NCI-H1417 treated with DMSO at 0.1 percent for 48 hours (cell line): ENCODE measurements at regions not wholly inside any gene's neighbourhood (a gene's known extent, or its start where the extent isn't known, plus 50 kb on each side); places are given as distances from the start of the nearest gene placed in this dataset.
"Not testable (repeated sequence)": the region's sequence is repeated elsewhere in the genome, so short reads cannot be mapped to it uniquely, and the experiment has no call there.

Experiments
- DNase-seq: peaks from one replicate; lab custom pipeline; 2025; lab: John Stamatoyannopoulos, UW

DNA sequence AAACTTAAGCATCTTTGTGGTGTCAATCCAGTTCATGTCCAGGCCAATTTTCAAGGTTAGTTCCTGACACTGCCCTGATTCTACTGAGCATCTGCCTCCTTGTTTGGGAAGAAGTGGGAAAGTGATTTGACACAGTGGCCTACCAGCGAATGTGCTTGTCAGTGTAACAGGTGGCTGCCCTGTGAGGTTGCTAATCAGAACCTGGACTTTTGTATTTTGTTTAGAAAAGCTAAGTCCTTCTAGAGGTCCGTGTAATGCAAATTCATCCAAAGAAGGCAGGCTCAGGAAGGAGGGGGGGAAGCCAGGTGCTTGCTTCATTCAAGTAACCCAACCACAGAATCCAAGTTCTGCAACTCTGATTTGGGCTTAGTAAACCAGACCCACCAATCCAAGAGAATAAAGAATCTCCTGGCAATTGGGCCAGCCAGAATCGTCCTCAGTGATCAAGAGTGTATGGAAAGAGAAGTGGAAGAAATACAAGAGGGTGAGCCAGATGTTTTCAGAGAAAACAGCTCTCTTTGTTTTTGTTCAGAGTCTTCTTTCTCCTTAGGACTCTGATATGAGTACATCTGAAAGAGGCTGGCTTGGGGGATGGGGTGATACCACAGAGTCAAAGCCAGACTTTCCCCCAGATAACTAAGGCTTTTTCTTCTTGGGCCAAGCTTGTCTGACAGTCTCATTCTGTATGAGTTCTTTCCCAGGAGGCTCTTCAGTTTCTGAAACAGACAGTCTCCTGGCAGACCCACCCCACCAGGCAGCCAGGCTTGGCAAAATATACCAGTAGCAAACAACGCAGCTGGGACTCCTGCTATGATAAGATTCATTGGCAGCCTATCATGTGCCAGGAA lies 508.9 kb upstream of the TBL1XR1 start:
- DNase-seq, result no peak

DNA sequence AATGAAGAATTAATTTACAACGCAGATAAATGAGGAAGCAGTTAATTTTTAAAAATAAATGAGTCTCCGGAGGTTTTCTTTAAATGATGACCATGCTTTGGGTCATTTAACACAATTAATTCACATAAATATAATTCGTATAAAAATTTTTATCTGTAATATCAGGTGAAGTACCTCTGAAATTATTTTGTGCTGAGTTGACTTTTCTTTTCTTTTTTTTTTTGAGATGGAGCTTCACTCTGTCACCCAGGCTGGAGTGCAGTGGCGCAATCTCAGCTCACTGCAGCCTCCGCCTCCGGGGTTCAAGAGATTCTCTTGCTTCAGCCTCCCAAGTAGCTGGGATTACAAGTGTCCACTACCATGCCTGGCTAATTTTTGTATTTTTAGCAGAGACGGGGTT lies 512.2 kb upstream of the TBL1XR1 start:
- not testable (repeated sequence) for DNase-seq

DNA sequence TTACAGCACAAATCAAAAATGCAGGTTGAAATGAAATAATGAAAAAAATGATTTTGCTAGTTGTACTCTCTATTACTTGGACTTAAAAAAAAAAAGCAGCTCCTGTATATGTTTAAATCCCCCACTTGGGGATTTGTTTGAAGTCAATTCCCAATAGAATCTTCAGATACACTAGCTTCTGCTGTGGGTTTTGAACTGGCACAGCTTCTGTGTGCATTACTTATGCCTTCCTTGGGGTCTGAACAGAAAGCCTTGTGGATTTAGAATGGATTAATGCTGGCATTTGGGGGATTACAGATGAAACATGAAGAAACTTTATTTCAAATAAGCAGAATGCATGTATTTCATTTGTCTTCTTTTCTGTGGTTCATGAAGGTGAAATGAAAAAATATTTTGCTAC lies 513.2 kb upstream of the TBL1XR1 start:
- DNase-seq, result no peak

DNA sequence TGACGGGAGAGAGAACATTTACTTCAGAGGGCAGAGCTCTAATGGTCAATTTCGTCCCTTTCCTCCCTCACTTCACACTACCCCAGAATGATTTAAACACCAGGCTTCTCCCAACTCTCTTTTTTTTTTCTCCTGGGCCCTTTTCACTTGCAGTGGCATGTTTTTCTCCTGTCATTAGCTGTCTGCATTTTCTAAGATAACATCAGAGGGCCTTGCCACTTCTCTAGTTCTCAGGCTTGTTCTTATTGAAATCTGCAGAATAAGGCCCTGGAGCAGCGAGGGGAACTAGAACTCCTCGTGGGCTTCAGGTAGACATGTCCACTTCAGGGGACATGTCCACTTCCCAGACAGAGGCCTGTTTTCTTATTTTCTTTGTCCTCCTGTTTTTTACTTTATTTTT lies 514.4 kb upstream of the TBL1XR1 start:
- no peak for DNase-seq

DNA sequence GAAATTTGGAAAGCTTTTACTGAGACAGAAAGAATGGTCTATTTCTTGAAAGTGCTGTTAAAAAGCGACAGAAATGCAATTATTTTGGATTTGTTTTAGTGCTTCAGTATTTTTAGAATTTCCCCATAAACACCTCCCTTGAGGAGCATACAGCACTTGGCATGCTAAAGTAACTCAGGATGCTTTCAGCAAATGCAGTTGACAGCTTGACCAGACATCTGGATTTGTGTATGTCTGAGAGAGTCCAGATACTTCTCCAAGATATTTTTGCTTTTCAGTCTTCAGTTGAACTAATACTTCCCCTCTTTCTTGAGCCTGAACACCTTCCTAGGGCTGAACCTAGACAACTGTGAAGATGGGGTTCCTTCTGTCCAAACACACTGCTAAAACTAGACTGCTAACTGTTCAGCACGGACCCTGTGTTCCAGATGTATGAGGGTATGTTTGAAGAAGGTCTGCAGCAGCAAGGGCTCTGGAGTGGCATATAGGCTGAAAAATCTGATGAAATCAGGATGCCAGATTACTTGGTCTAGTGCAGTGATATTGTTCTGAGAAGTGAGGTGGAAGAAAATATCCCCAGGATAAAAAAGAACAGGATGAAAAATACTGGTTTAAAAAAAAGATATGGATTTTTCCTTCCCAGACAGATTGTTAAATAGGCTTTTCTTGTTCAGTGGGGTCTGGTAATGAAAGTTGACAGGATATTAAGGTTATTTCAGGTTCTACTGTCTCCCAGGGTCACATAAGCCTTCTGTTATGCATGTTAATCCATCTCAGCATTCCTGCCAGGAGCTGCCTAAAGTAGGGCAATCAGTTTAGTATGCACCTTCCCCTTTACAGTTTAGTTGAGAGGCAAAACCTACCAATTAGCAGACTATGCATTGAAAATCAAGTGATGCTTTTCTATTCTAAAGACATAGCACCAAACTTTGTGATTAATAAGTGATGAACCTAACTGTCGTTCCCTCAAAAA lies 516.9 kb upstream of the TBL1XR1 start:
- DNase-seq, result no peak

DNA sequence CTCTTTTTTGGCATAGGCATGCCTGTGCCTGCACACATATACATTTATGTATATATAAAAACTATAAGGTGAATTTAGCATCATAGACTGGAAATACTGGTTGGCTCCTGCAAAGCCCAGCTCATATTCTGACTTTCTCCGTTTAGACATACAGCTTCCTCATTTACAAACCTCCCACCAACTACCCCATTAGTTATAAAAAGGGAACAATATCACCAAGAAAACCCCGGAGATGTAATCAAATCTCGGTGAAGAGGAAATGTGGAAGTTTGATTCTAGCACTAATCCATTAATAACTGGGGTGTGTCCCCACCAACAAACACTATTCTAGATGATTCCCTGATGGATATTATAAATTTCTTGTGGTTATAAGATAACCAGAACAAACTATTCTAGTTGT lies 517.7 kb upstream of the TBL1XR1 start:
- DNase-seq, result no peak

DNA sequence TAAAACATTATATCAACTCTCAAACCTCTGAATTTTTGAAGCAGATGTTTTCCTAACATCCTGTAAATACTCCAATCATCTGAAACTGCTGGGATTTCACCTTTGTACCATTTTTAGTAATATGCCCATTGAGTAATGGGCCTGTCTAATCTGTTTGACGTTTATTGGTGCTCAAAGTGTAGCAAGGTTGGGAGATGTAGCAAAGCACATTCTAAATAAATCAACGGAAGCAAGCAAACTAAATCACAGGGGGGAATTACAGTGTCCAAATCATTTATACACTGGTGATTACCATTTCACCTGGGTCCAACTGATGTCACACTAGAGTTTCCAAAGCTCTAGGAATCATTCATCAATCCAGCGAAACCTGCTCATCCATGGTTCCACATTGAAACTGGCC lies 518.7 kb upstream of the TBL1XR1 start:
- no peak for DNase-seq

DNA sequence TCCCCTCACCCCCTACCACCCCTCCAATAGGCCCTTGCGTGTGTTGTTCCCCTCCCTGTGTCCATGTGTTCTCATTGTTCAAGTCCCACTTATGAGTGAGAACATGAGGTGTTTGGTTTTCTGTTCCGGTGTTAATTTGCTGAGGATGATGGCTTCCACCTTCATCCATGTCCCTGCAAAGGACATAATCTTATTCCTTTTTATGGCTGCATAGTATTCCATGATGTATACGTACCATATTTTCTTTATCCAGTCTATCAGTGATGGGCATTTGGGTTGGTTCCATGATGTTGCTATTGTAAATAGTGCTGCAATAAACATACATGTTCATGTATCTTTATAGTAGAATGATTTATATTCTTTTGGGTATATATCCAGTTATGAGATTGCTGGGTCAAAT lies 523.6 kb upstream of the TBL1XR1 start:
- not testable (repeated sequence) for DNase-seq

DNA sequence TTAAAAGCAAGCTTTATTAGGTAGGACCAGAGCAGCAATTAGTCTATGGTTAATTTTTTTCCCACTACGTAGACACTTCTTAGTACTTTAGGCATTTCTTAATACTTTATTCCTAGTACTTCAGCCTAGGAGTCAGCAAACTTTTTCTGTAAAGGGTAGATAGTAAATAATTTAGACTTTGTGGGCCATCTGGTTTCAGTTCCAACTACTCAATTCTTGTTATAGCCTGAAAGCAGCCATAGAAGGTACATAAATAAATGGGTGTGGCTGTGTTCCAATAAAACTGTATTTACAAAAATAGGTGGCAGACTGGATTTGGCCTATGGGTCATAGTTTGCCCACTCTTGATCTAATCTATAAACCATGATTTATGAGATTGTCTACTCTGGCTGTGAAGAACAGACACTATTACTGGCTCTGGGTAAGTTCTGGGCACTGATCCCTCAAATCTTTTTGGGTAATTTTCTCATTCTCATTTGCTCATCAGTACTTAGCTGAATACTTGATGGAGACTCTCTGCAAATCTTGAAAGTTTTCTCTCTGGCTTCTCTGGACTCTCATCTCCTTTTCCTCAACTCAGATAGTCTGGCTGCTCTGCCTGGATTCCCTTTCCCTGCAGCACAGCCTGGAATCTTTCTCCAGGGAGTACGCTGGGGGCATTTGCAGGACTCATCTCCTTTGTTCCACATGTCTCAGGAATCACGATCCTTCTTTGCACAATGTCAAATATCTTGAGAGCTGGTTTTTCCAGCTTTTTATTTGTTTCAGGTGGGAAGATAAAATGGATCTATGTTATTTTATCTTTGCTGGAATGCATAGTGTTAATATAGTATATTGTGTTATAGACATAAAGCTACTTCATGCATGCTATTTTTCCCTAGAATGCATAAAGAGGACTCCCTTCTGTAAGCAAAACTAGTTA lies 524.8 kb upstream of the TBL1XR1 start:
- no peak for DNase-seq

DNA sequence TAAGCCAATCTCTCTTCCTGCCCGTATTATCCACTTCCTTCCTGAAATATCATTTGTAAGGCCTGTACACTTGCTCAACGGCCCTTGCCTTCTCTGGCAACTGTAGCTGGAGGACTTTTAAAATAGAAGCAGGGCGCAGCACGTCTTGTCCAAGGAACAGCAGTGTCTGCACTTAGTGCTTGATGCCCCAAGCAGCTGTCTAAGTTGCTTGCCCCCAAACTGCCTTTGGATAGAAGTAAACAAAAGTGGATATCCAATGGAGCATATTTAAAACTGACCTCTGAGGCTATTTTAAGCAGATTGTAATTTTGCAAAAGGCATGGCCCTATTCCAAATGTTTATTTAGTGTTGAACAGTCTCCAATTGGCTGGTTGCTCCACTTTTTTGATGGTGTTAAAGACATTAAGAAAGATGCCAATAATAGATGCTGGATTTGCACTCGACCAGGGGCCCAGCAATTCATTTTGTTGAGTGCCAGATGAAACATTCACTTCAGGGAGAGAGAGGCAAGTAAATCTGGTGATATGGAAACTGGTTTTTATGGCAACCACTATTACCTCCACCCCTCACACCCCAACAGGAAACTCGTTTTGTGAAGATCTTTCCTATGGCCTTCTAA lies 526.8 kb upstream of the TBL1XR1 start:
- peak; percentile 19 for DNase-seq

DNA sequence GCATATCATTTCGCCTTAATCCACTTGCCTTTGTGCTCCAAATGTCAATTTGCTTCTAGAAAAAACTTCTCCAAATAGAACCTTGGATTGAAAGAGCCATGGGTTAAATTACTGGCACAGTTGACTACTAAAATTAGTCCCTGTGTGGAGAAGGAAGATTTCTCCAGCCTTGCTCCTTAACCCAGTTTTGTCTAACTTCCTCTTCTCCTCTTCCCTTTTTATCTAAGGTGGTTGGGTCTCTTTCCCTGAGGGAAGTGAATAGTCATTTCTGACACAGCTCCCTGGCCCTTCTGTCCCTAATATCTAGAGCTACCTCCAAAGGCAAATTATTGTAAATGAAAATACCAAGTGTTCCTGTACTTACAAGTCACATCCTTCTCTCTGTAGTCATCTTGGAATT lies 527.9 kb upstream of the TBL1XR1 start:
- DNase-seq, result no peak

DNA sequence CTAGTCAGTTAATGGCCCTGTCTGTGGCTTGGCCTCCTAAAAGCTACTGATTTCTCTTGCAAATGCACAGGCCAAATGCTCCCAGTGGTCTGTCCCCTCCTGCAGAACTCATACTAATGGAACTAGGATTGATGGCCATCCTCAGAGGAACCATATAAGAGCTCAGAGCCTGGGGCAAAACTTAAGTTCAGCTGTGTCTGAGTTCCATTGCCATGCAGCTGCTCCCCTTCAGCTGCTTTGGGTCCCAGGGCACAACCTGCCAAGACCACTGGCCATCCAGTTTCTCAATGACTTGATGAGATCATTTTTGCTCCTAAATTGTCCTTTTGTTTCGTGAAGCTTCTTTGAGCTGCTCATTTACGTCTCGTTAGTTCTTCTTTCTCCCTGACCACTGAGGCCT lies 529.5 kb upstream of the TBL1XR1 start:
- no peak for DNase-seq

DNA sequence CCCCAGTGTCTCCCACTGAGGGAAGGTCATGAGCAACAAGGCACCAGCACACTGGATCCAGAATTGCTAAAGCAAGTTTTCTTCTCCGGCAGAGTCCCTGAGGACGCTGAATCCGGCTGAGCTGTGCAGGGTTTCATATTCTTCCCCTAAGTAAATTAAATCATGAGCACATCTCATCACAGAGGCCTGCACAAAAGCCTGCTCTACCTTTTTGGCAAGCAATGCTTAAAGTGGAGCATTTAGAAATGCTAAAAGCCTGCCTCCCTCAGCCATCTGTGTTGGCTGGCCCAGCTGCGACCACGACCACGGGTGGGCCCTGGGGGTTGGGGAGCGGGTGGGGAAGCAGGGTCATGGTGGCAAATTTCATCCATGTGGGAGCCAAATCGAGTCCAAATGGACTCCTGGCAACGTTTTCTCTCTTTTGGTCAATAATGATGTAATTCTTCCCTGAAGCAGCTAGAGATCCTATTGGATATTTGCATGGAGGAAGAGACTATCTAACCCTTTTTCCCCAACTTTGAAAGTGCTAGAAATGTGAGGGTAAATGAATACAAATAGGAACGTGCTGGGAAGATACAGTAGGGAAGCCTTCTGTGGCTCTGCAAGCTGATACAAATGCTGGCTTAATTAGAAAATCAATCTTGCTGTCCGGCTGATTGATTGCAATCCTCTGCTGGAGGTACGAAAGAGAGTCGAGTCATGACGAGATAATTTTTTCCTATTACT lies 532.8 kb upstream of the TBL1XR1 start:
- no peak for DNase-seq

DNA sequence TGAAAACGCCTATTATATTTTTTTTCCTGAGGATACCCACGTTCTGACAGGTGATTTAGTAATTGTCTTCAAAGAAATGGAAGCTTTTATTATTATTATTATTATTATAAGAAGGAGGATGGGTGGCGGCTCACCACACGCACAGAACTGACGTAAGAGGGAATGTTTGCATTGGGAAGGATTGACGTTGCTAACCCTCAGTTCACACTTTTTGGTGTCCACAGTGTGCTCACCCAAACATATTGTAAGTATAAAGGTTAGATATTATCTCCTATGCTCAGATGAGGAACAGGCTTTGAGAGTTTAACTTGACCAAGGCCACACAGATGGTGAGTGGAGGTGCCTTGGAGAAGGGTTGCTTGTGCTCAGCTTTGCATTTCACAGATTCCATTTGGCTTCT lies 533.5 kb upstream of the TBL1XR1 start:
- no peak for DNase-seq

DNA sequence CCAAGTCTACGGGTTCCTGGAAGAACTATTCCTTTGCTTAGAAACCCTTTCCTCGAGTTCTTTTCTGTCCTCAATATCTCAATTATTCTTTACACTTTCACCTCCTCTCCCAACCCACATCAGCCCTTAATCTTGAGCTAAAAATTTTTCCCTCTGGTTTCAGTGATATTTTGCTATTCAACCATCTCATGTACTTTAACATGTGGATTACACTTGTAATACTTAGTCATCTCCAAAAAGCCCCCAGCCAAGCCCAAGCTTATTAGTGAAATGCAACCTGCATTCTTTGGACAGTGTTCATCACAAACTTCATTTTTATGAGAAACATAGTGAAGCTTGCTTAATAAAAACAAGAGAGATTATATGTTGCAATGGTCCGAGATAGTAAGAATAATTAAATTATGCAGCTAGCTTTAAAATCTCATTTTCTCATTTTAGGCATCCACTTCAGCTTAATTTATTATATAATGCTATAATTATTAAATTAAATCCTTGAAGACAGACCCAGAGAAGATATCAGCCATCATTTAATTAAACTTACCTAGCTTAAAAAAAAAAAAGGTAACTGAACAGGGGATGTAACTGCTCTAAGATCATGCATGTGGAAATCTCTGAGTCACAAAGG lies 534.5 kb upstream of the TBL1XR1 start:
- DNase-seq, result no peak

DNA sequence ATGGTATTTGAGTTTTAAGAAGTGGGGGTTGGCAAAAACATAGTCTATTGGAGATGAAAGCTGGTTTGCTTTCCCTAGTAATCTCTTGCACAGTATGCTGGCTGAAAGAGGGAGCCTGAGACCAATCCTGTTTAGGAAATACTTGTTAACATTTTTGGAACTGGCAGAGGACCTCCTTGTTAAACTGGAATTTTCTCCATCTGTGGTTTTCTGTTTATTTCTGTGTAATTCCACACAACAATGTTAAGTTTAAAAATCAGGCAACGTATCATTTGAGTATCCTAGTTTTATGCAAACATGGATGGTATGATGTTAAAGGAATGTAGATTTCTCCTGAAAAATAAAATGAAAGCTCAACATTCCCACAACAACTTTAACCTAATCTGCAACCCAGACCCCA lies 536.0 kb upstream of the TBL1XR1 start:
- no peak for DNase-seq

DNA sequence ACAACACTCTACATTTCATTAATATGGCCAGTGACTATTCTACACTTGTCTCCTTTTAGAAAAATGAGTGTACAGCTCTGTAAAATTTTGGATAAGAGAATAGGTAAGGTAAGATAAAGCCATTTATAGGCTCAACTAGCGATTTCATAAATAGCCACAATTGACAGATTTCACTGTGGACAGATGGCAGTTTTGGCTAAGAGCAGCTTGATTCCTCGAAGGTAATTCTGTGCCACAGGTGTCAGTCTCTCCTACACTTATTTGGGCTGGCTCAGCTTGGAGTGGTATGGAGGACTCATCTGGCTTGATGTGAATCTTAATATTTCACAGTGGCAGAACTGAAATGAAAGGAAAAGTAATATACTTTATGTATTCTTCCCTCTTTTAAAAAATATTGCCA lies 536.7 kb upstream of the TBL1XR1 start:
- no peak for DNase-seq

DNA sequence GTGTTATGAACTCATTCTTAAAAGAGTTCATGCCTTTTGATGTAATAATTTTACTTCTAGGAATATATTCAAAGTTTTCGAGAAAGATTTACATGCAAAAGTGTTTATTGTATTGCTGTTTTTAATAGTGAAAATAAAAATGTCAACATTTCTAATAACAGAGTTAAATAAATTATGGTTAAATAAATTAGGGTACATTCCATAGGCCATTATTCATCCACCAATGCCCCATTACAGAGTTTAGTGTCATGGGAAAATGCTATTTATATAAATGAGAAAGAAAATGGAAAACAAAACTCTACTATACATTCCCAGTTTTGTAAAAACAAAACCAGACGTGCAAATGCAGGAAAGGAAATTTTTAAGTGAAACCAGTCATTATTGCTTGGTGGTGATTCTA lies 538.1 kb upstream of the TBL1XR1 start:
- no peak for DNase-seq

DNA sequence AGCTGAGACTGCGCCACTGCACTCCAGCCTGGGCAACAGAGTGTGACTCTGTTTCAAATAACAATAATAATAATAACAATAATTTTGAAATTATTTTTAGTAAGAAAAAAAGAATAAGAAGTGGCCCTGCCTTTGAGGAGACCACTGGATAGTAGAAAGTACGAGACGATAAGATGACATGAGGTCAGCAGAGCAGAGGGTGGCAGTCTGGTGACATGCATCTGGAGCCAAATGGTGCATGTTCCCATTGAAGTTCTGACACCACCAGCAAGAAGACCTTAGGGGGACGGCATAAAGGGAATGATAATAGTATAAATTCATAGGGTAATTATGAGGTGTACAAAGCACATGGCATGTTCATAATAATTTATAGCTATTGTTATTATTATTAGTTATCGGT lies 542.2 kb upstream of the TBL1XR1 start:
- no peak for DNase-seq

DNA sequence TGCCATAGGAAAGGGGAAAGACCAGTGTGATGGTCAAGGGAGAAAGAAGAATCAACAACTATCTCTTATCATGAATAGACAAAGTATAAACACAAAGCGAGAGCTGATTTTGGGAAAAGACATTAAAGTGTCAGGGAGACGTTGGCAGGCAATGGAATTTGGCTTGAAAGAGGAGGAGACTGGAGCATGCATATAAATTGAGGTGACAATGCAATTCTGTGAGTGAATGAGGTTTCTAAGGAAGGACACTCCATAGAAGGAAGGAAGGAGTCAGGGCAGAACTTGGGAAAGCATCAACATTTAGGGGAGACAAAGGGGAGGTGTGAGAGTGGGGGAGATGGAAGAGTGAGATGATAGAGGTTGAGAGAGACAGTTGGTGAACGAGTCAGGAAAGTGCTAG lies 543.0 kb upstream of the TBL1XR1 start:
- DNase-seq, result no peak
